ENCODE measurements at regions not wholly inside any gene's neighbourhood (a gene's known extent, or its start where the extent isn't known, plus 50 kb on each side); places are given as distances from the start of the nearest gene placed in this dataset.

- TF ChIP-seq POLR2A (IDR thresholded peaks at IDR 0.05): no peak
- TF ChIP-seq CTCF (IDR thresholded peaks at IDR 0.05 in 8 of 11, conservative IDR thresholded peaks at IDR 0.05 in 3 of 11): no peak
- no peak for TF ChIP-seq POLR2AphosphoS5 (IDR thresholded peaks at IDR 0.05)
Measured at GRCh38 chr14:22262881-22263280, 326.1 kb downstream of the DAD1 start.
